ENCODE measurements at regions not wholly inside any gene's neighbourhood (a gene's known extent, or its start where the extent isn't known, plus 50 kb on each side); places are given as distances from the start of the nearest gene placed in this dataset.
"Not testable (repeated sequence)": the region's sequence is repeated elsewhere in the genome, so short reads cannot be mapped to it uniquely, and the experiment has no call there.

DNA sequence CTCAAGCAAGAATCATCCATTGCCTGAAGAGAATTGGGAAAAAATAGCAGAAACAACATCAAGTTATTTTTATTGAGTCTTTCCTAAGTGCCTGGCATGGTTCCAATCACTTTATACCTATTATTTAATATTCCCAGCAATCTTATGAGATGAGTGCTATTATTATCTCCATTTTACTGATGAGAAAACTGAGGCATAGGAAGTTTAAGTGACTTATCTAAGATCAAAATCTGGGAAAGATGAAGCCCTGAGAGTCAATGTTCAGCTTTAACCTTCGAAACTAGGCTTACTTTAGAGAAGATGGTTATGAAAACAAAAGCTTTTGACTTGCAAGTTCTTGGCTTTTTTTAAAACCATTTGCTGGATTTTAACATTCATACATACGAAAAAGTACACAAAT lies 141.6 kb downstream of the APIP start:
- H3K9me3 ChIP-seq (ENCODE audit: control insufficient read depth, low read length) = no peaks in the 10 kb centered on the region
- H3K27me3 ChIP-seq (ENCODE audit: control insufficient read depth in 1 of 2, insufficient read depth in 2 of 2, low read length in 1 of 2) = no peaks in the 10 kb centered on the region
- intact Hi-C loops (cut with DNase I) = no loop called here
- WGBS, 2 donors = 54 to 63% methylated on average over 2 of the region's 2 CpGs
- H3K27ac ChIP-seq (ENCODE audit: low read depth in 1 of 2, low read length in 2 of 2) = no peak overlapping the region
- ATAC-seq (ENCODE audit: low FRiP score) (no peak), DNase-seq (no peak)
- no peaks in the 10 kb centered on the region for H3K4me1 ChIP-seq (ENCODE audit: control insufficient read depth in 1 of 2, insufficient read depth in 2 of 2, low read length in 2 of 2)
- H3K36me3 ChIP-seq (ENCODE audit: control insufficient read depth in 1 of 2, insufficient read depth in 2 of 2, low read length in 1 of 2) = no peaks in the 10 kb centered on the region
- no peak overlapping the region for H3K4me3 ChIP-seq (ENCODE audit: low read length in 2 of 2)

DNA sequence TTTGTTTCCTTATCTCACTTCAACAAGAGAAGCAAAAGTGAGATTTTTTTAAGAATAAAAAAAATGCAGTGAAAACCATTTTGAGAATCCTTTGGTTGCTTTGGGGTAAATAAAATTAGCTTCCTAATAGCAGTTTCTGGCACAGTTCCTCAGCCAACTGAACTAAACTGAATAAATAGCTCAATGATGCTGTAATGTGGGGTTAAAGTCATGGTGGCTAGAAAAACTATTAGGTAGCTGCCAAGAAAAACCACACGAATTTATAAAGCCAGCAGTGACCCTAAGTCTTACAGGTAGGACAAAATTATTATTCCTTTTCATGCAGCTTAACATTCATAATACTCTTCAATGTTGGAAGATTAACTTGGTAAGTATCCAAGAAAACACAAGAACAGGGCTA lies 142.4 kb downstream of the APIP start:
- Histone ChIP-seq H3K4me1 (ENCODE audit: control insufficient read depth in 1 of 2, insufficient read depth in 2 of 2, low read length in 2 of 2) (no peaks in the 10 kb centered on the region), H3K4me3 (ENCODE audit: low read length in 2 of 2) (no peak overlapping the region), H3K27me3 (ENCODE audit: control insufficient read depth in 1 of 2, insufficient read depth in 2 of 2, low read length in 1 of 2) (no peaks in the 10 kb centered on the region), H3K9me3 (ENCODE audit: control insufficient read depth, low read length) (no peaks in the 10 kb centered on the region), H3K36me3 (ENCODE audit: control insufficient read depth in 1 of 2, insufficient read depth in 2 of 2, low read length in 1 of 2) (no peaks in the 10 kb centered on the region), H3K27ac (ENCODE audit: low read depth in 1 of 2, low read length in 2 of 2) (no peak overlapping the region)
- ATAC-seq (ENCODE audit: low FRiP score) (no peak), DNase-seq (no peak)
- WGBS, 2 donors = 0 to 1% methylated on average over 1 of the region's 1 CpG
- intact Hi-C loops (cut with DNase I) = no loop called here

DNA sequence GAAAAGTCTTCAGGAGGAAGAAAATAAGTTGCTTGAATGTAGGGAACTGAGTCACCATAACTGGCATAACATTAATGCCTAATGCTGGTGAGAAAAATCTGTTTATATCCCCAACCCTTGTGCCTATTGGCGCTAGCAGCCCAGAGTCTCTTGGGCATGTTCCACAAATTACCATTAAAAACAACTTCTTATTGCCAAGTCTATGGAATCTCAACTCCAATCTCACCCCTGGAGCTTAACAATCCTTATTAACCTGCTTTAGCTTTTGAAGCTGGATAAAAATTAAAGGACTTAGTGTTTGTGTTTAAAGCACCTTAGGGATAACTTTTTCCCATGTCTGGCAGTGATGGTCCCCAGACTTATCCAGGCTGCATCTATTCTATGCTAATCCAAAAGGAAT lies 143.0 kb downstream of the APIP start:
- Histone ChIP-seq H3K36me3 (ENCODE audit: control insufficient read depth in 1 of 2, insufficient read depth in 2 of 2, low read length in 1 of 2) (no peaks in the 10 kb centered on the region), H3K9me3 (ENCODE audit: control insufficient read depth, low read length) (no peaks in the 10 kb centered on the region), H3K27ac (ENCODE audit: low read depth in 1 of 2, low read length in 2 of 2) (no peak overlapping the region), H3K4me1 (ENCODE audit: control insufficient read depth in 1 of 2, insufficient read depth in 2 of 2, low read length in 2 of 2) (no peaks in the 10 kb centered on the region), H3K27me3 (ENCODE audit: control insufficient read depth in 1 of 2, insufficient read depth in 2 of 2, low read length in 1 of 2) (no peaks in the 10 kb centered on the region), H3K4me3 (ENCODE audit: low read length in 2 of 2) (no peak overlapping the region)
- 0 to 17% methylated on average over 1 of the region's 1 CpG for WGBS, 2 donors
- intact Hi-C loops (cut with DNase I) = no loop called here
- ATAC-seq (ENCODE audit: low FRiP score) (no peak), DNase-seq (no peak)

DNA sequence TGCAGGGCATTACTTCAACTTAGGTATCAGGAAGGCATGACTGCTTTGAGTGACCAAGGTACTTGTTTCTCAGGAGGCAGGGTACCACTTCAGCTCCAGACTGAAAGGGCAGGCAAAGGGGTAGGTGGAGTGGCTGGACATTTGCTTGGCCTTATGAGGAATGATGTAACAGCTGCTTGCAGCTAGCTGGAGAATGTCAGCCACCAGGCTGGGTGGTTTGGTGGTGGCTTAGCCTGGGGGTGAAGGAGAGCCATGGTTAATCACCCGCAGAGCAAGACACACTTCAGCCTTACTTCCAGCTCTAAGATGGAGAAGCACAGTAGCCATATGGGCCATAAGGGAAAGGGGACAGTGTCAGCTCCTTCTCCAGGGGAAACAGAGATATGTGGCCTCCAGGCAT lies 146.1 kb downstream of the APIP start:
- no peaks in the 10 kb centered on the region for H3K9me3 ChIP-seq (ENCODE audit: control insufficient read depth, low read length)
- no peaks in the 10 kb centered on the region for H3K36me3 ChIP-seq (ENCODE audit: control insufficient read depth in 1 of 2, insufficient read depth in 2 of 2, low read length in 1 of 2)
- H3K4me1 ChIP-seq (ENCODE audit: control insufficient read depth in 1 of 2, insufficient read depth in 2 of 2, low read length in 2 of 2) = no peaks in the 10 kb centered on the region
- no peak overlapping the region for H3K4me3 ChIP-seq (ENCODE audit: low read length in 2 of 2)
- intact Hi-C loops (cut with DNase I) = no loop called here
- ATAC-seq (ENCODE audit: low FRiP score) (no peak), DNase-seq (no peak)
- H3K27me3 ChIP-seq (ENCODE audit: control insufficient read depth in 1 of 2, insufficient read depth in 2 of 2, low read length in 1 of 2) = no peaks in the 10 kb centered on the region
- 92 to 98% methylated on average over 1 of the region's 1 CpG for WGBS, 2 donors
- no peak overlapping the region for H3K27ac ChIP-seq (ENCODE audit: low read depth in 1 of 2, low read length in 2 of 2)

DNA sequence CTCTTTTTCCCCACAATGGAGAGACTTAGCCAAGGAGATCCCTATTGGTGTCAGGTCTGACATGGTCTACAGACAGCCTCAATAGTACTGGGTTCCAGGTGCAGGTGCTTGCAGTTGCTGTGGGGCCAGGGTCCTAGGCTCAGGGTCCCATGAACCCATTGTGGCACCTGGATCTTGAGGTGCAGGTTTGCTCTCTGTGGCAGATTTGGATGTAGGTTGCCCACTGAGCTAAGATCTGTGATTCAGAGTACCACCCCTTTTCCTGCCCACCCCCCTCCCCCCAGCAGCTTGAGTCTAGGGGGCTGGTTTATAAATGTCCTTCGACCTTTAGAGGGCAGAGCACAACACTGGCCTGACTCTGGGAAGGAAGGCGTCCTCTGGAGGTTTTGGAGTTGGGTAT lies 147.0 kb downstream of the APIP start:
- DNase-seq = no peak
- intact Hi-C loops (cut with DNase I) = no loop called here
- no peak for ATAC-seq (ENCODE audit: low FRiP score)
- WGBS, 2 donors = 49 to 72% methylated on average over 2 of the region's 2 CpGs
- no peak overlapping the region for H3K27ac ChIP-seq (ENCODE audit: low read depth in 1 of 2, low read length in 2 of 2)
- H3K27me3 ChIP-seq (ENCODE audit: control insufficient read depth in 1 of 2, insufficient read depth in 2 of 2, low read length in 1 of 2) = no peaks in the 10 kb centered on the region
- H3K36me3 ChIP-seq (ENCODE audit: control insufficient read depth in 1 of 2, insufficient read depth in 2 of 2, low read length in 1 of 2) = no peaks in the 10 kb centered on the region
- H3K4me1 ChIP-seq (ENCODE audit: control insufficient read depth in 1 of 2, insufficient read depth in 2 of 2, low read length in 2 of 2) = no peaks in the 10 kb centered on the region
- H3K4me3 ChIP-seq (ENCODE audit: low read length in 2 of 2) = no peak overlapping the region
- H3K9me3 ChIP-seq (ENCODE audit: control insufficient read depth, low read length) = no peaks in the 10 kb centered on the region

DNA sequence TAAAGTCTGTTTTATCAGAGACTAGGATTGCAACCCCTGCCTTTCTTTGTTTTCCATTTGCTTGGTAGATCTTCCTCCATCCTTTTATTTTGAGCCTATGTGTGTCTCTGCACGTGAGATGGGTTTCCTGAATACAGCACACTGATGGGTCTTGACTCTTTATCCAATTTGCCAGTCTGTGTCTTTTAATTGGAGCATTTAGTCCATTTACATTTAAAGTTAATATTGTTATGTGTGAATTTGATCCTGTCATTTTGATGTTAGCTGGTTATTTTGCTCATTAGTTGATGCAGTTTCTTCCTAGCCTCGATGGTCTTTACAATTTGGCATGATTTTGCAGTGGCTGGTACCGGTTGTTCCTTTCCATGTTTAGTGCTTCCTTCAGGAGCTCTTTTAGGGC lies 141.7 kb downstream of the EHF start:
- H3K9me3 ChIP-seq (ENCODE audit: control insufficient read depth, low read length); H3K27me3 ChIP-seq (ENCODE audit: control insufficient read depth in 1 of 2, insufficient read depth in 2 of 2, low read length in 1 of 2); H3K4me1 ChIP-seq (ENCODE audit: control insufficient read depth in 1 of 2, insufficient read depth in 2 of 2, low read length in 2 of 2); H3K4me3 ChIP-seq (ENCODE audit: low read length in 2 of 2); ATAC-seq (ENCODE audit: low FRiP score); H3K36me3 ChIP-seq (ENCODE audit: control insufficient read depth in 1 of 2, insufficient read depth in 2 of 2, low read length in 1 of 2); H3K27ac ChIP-seq (ENCODE audit: low read depth in 1 of 2, low read length in 2 of 2); DNase-seq; intact Hi-C loops (cut with DNase I): not testable (repeated sequence)
- WGBS, 2 donors = no CpG with 5 or more reads among the region's 3 CpGs

DNA sequence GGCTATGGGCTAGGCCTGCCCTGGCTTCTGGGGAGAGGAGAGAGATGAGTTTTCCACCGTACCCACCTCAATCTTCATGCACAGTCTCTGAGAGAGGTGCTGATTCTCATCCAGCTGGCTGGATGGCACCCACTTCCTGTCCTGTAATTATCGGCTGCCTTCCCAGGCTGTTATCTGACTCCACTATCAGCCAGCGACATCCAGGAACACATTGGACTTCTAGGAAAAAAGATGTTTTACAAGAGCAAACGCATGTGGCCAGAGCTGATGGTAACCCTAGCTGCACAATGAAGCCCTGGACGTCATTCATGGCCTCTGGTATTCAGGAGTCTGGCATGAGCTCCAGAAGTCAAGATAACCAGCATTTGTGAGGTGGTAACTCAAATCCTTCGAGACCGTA lies 137.4 kb downstream of the EHF start:
- DNase-seq (no peak), ATAC-seq (ENCODE audit: low FRiP score) (no peak)
- no peak overlapping the region for H3K27ac ChIP-seq (ENCODE audit: low read depth in 1 of 2, low read length in 2 of 2)
- intact Hi-C loops (cut with DNase I) = no loop called here
- H3K27me3 ChIP-seq (ENCODE audit: control insufficient read depth in 1 of 2, insufficient read depth in 2 of 2, low read length in 1 of 2) = no peaks in the 10 kb centered on the region
- no peaks in the 10 kb centered on the region for H3K36me3 ChIP-seq (ENCODE audit: control insufficient read depth in 1 of 2, insufficient read depth in 2 of 2, low read length in 1 of 2)
- 56 to 58% methylated on average over 7 of the region's 7 CpGs for WGBS, 2 donors
- no peaks in the 10 kb centered on the region for H3K4me1 ChIP-seq (ENCODE audit: control insufficient read depth in 1 of 2, insufficient read depth in 2 of 2, low read length in 2 of 2)
- H3K9me3 ChIP-seq (ENCODE audit: control insufficient read depth, low read length) = peaks cover 2% of the 10 kb centered on the region
- no peak overlapping the region for H3K4me3 ChIP-seq (ENCODE audit: low read length in 2 of 2)

DNA sequence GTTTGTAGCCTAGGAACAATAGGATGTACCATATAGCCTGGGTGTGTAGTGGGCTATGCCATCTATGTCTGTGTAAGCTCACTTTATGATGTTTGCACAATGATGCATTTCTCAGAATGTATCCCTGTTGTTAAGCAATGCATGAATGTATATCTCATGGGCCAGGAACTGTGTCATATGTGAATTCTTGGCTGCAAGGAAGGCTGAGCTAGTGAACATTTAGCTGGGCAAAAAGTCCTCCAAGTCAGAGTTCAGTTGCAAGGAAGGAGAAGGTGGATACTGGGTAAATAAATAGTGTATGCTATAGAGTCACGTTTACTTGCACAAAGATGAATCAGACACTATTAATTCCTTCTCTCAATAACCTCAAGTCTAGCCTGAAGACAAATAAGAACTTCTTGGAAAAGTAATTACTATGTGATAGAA lies 136.1 kb downstream of the EHF start:
- Histone ChIP-seq H3K27me3 (ENCODE audit: control insufficient read depth in 1 of 2, insufficient read depth in 2 of 2, low read length in 1 of 2) (no peaks in the 10 kb centered on the region), H3K4me3 (ENCODE audit: low read length in 2 of 2) (no peak overlapping the region), H3K36me3 (ENCODE audit: control insufficient read depth in 1 of 2, insufficient read depth in 2 of 2, low read length in 1 of 2) (no peaks in the 10 kb centered on the region), H3K27ac (ENCODE audit: low read depth in 1 of 2, low read length in 2 of 2) (no peak overlapping the region), H3K4me1 (ENCODE audit: control insufficient read depth in 1 of 2, insufficient read depth in 2 of 2, low read length in 2 of 2) (no peaks in the 10 kb centered on the region), H3K9me3 (ENCODE audit: control insufficient read depth, low read length) (peaks cover 2% of the 10 kb centered on the region)
- no peak for ATAC-seq (ENCODE audit: low FRiP score)
- no peak for DNase-seq
- intact Hi-C loops (cut with DNase I) = no loop called here
- WGBS, 2 donors = 58 to 63% methylated on average over 1 of the region's 1 CpG

DNA sequence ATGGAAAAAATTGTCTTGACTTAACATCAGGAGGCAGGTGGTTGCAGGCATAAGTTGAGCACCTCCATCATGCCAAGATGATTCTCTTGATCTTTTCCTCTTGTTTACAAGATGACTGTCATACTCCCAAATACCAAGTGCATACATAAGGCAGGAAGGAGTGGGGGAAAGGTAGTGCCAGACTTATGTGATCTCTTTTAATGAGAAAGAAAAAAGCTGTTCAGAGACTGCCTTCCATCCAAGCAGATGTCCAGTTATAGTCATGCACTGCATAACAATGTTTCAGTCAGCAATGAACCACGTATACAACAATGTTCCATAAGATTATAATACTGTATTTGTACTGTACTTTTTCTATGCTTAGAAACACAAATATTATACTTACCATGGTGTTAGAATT lies 135.7 kb downstream of the EHF start:
- Histone ChIP-seq H3K4me3 (ENCODE audit: low read length in 2 of 2) (no peak overlapping the region), H3K9me3 (ENCODE audit: control insufficient read depth, low read length) (peaks cover 2% of the 10 kb centered on the region), H3K27ac (ENCODE audit: low read depth in 1 of 2, low read length in 2 of 2) (no peak overlapping the region), H3K27me3 (ENCODE audit: control insufficient read depth in 1 of 2, insufficient read depth in 2 of 2, low read length in 1 of 2) (no peaks in the 10 kb centered on the region), H3K36me3 (ENCODE audit: control insufficient read depth in 1 of 2, insufficient read depth in 2 of 2, low read length in 1 of 2) (no peaks in the 10 kb centered on the region), H3K4me1 (ENCODE audit: control insufficient read depth in 1 of 2, insufficient read depth in 2 of 2, low read length in 2 of 2) (no peaks in the 10 kb centered on the region)
- DNase-seq (no peak), ATAC-seq (ENCODE audit: low FRiP score) (no peak)
- 69 to 76% methylated on average over 1 of the region's 1 CpG for WGBS, 2 donors
- intact Hi-C loops (cut with DNase I) = no loop called here
